K562 (cell line): ENCODE measurements at regions not wholly inside any gene's neighbourhood (a gene's known extent, or its start where the extent isn't known, plus 50 kb on each side); places are given as distances from the start of the nearest gene placed in this dataset.

Source experiments
- HNRNPLL ChIP-seq: fragments of 200-400 bp; formaldehyde crosslinking; IDR thresholded peaks from 2 replicates; pipeline ENCODE4 v1.6.1; 2017; ENCODE audit warnings: low read length, low read depth, mild to moderate bottlenecking; ENCODE audit not compliant: poor library complexity, severe bottlenecking
- MAX ChIP-seq: sonication (generic); formaldehyde crosslinking; IDR thresholded peaks from 2 replicates; pipeline ENCODE4 v1.9.0; 2022; ENCODE audit warnings: mild to moderate bottlenecking, missing genetic modification reagents

DNA sequence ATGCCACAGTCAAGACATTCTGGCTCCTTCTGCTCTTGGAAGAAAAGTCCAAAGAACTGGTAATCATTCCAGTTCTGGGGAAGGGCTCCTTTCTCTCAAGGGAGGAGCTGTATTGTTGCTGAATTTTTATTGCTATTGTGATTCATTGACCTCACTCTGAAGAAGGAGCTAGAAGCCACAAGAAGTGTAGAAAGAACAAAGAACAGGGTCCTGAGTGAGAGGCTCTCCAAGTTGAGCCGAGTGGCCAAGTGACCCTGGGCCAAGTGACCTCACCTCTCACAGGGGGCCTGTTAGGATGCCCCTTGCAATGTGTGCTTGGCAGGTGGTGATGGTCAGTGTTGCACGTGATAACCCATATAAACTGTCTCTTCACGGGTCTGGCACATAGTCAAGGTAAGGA lies 173.3 kb downstream of the FGF18 start:
- no peak for TF ChIP-seq MAX (CRISPR knock-in tag)
- no peak for TF ChIP-seq HNRNPLL
